HG02571 (cell line): ENCODE measurements at regions not wholly inside any gene's neighbourhood (a gene's known extent, or its start where the extent isn't known, plus 50 kb on each side); places are given as distances from the start of the nearest gene placed in this dataset.
A peak's percentile ranks its signal among the peaks of the same experiment; 100 is the strongest.
"Not testable (repeated sequence)": the region's sequence is repeated elsewhere in the genome, so short reads cannot be mapped to it uniquely, and the experiment has no call there.

Experiments used
- ATAC-seq: cut with Tn5 transposase; IDR thresholded peaks from one replicate; pipeline ENCODE4 v1.9.1; 2021; ENCODE audit warnings: mild to moderate bottlenecking, moderate library complexity; ENCODE audit not compliant: unreplicated experiment

- ATAC-seq = no peak
Measured at GRCh38 chr12:96085475-96085874, 50.1 kb upstream of the LTA4H start.

GRCh38 chr12:96086190-96086589, 50.8 kb upstream of the LTA4H start:
- not testable (repeated sequence) for ATAC-seq

GRCh38 chr12:96091833-96092232, 56.4 kb upstream of the LTA4H start:
- no peak for ATAC-seq

- ATAC-seq = no peak
Measured at GRCh38 chr12:96093543-96094196, 58.3 kb upstream of the LTA4H start.

- ATAC-seq = no peak
Measured at GRCh38 chr12:96094201-96094600, 58.8 kb upstream of the LTA4H start.

GRCh38 chr12:96098631-96099030, 63.2 kb upstream of the LTA4H start:
- no peak for ATAC-seq

- ATAC-seq = no peak
Measured at GRCh38 chr12:96099421-96099820, 64.0 kb upstream of the LTA4H start.

- ATAC-seq = no peak
Measured at GRCh38 chr12:96099986-96100385, 64.6 kb upstream of the LTA4H start.

- ATAC-seq = no peak
Measured at GRCh38 chr12:96101806-96102205, 66.4 kb upstream of the LTA4H start.

GRCh38 chr12:96103067-96103644, 67.8 kb upstream of the LTA4H start:
- no peak for ATAC-seq

- ATAC-seq = no peak
Measured at GRCh38 chr12:96104566-96104965, 69.2 kb upstream of the LTA4H start.

- no peak for ATAC-seq
Measured at GRCh38 chr12:96106137-96106536, 70.8 kb upstream of the LTA4H start.

GRCh38 chr12:96107236-96107635, 71.8 kb upstream of the LTA4H start:
- no peak for ATAC-seq

- ATAC-seq = no peak
Measured at GRCh38 chr12:96108321-96108720, 72.9 kb upstream of the LTA4H start.

- ATAC-seq = not testable (repeated sequence)
Measured at GRCh38 chr12:96108941-96109340, 73.6 kb upstream of the LTA4H start.

GRCh38 chr12:96112733-96113132, 77.3 kb upstream of the LTA4H start:
- ATAC-seq = no peak

- no peak for ATAC-seq
Measured at GRCh38 chr12:96117460-96117859, 76.7 kb upstream of the ELK3 start.

GRCh38 chr12:96120359-96121100, 73.6 kb upstream of the ELK3 start:
- peak; percentile 74 for ATAC-seq

GRCh38 chr12:96121271-96121711, 72.9 kb upstream of the ELK3 start:
- peak; percentile 66 for ATAC-seq

- not testable (repeated sequence) for ATAC-seq
Measured at GRCh38 chr12:96128292-96128691, 65.9 kb upstream of the ELK3 start.

- ATAC-seq = no peak
Measured at GRCh38 chr12:96130396-96131059, 63.6 kb upstream of the ELK3 start.
